ENCODE measurements at regions not wholly inside any gene's neighbourhood (a gene's known extent, or its start where the extent isn't known, plus 50 kb on each side); places are given as distances from the start of the nearest gene placed in this dataset.

GRCh38 chr2:203789618-203790017 lies 78.0 kb upstream of the CTLA4 start:
- peaks cover 12% of the 10 kb centered on the region for H3K4me1 Mint-ChIP-seq (ENCODE audit: low read depth, unreplicated experiment)
- H3K4me3 Mint-ChIP-seq (ENCODE audit: unreplicated experiment) = no peak overlapping the region
- H3K4me3 ChIP-seq (ENCODE audit: insufficient read depth, low read depth, low read length) = no peak overlapping the region
- H3K27ac ChIP-seq (ENCODE audit: low read depth, low read length) = no peak overlapping the region
- no peak overlapping the region for H3K27ac Mint-ChIP-seq (ENCODE audit: unreplicated experiment)
- DNase-seq (ENCODE audit: low read depth) (no peak), FAIRE-seq (no peak)
- no peaks in the 10 kb centered on the region for H4K20me1 ChIP-seq (ENCODE audit: insufficient read depth, low read length)
- no peaks in the 10 kb centered on the region for H3K79me2 ChIP-seq (ENCODE audit: insufficient read depth, low read length)
- peak overlapping the region; percentile 6 for H3K9ac ChIP-seq (ENCODE audit: low read length)
- H3K27me3 ChIP-seq (ENCODE audit: insufficient read depth, low read length) = no peaks in the 10 kb centered on the region
- H3K4me2 ChIP-seq (ENCODE audit: low read length) = no peak overlapping the region
- no peaks in the 10 kb centered on the region for H3K9me3 ChIP-seq (ENCODE audit: insufficient read depth, low read depth, low read length)
- H3K36me3 Mint-ChIP-seq (ENCODE audit: low read depth, unreplicated experiment) = peaks cover 2% of the 10 kb centered on the region
- H3K27me3 Mint-ChIP-seq (ENCODE audit: low read depth, unreplicated experiment) = no peaks in the 10 kb centered on the region
- H3K36me3 ChIP-seq (ENCODE audit: insufficient read depth, low read length) = no peaks in the 10 kb centered on the region
- H3K4me1 ChIP-seq (ENCODE audit: insufficient read depth, low read length) = peaks cover 6% of the 10 kb centered on the region
- H3K9me3 Mint-ChIP-seq (ENCODE audit: unreplicated experiment) = no peaks in the 10 kb centered on the region
- TF ChIP-seq, protein P1, sequence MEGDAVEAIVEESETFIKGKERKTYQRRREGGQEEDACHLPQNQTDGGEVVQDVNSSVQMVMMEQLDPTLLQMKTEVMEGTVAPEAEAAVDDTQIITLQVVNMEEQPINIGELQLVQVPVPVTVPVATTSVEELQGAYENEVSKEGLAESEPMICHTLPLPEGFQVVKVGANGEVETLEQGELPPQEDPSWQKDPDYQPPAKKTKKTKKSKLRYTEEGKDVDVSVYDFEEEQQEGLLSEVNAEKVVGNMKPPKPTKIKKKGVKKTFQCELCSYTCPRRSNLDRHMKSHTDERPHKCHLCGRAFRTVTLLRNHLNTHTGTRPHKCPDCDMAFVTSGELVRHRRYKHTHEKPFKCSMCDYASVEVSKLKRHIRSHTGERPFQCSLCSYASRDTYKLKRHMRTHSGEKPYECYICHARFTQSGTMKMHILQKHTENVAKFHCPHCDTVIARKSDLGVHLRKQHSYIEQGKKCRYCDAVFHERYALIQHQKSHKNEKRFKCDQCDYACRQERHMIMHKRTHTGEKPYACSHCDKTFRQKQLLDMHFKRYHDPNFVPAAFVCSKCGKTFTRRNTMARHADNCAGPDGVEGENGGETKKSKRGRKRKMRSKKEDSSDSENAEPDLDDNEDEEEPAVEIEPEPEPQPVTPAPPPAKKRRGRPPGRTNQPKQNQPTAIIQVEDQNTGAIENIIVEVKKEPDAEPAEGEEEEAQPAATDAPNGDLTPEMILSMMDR (IDR thresholded peaks at IDR 0.05; ENCODE audit: insufficient read depth, low read depth, low read length) = no peak
- TF ChIP-seq EZH2 (IDR thresholded peaks at IDR 0.05; ENCODE audit: insufficient read depth, low read length) = no peak
- no peak overlapping the region for H2AFZ ChIP-seq (ENCODE audit: low read depth, low read length)

DNA sequence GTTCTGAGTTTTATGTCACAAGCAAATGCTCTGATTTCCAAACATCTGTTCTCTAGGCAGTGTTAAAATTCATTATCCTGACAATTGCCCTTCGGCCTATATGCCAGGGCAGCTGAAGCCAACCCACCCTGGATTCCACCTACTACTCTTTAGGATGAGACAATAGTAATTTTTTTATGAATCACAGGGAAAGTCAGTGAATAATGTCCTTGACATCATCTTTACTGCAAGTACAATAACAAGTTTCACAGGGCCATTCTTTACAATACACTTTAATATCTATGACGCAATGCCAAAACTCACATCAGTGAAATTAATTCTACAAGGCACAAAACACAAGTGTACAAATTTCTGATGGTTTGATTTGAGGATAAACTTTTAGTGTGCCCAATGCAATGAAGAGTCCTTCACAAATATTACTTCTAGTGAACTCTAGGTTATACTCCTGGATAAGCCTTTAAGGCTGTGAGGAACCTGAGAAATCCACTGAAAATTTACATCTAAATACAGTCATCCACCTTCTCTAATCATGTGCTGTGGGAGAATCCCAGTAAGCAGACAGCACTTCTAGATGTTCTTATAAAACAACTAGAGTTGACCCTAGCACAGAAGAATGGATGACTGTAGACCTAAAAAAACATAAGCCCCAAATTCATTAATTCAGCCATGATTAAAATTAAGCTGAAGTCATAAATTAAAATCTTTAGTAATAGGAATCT lies 77.3 kb upstream of the CTLA4 start:
- no peaks in the 10 kb centered on the region for H3K9me3 ChIP-seq (ENCODE audit: insufficient read depth, low read depth, low read length)
- H3K4me3 Mint-ChIP-seq (ENCODE audit: unreplicated experiment) = no peak overlapping the region
- H3K9me3 Mint-ChIP-seq (ENCODE audit: unreplicated experiment) = no peaks in the 10 kb centered on the region
- DNase-seq (ENCODE audit: low read depth) (peak; percentile 49), FAIRE-seq (peak; percentile 64)
- no peak overlapping the region for H3K4me3 ChIP-seq (ENCODE audit: insufficient read depth, low read depth, low read length)
- TF ChIP-seq, protein P1 (IDR thresholded peaks at IDR 0.05; ENCODE audit: insufficient read depth, low read depth, low read length) = no peak
- TF ChIP-seq EZH2 (IDR thresholded peaks at IDR 0.05; ENCODE audit: insufficient read depth, low read length) = no peak
- peak overlapping the region; percentile 6 for H3K9ac ChIP-seq (ENCODE audit: low read length)
- peaks cover 12% of the 10 kb centered on the region for H3K4me1 Mint-ChIP-seq (ENCODE audit: low read depth, unreplicated experiment)
- H3K27ac ChIP-seq (ENCODE audit: low read depth, low read length) = no peak overlapping the region
- no peaks in the 10 kb centered on the region for H3K27me3 ChIP-seq (ENCODE audit: insufficient read depth, low read length)
- no peak overlapping the region for H2AFZ ChIP-seq (ENCODE audit: low read depth, low read length)
- no peak overlapping the region for H3K4me2 ChIP-seq (ENCODE audit: low read length)
- peaks cover 2% of the 10 kb centered on the region for H3K36me3 Mint-ChIP-seq (ENCODE audit: low read depth, unreplicated experiment)
- no peaks in the 10 kb centered on the region for H3K79me2 ChIP-seq (ENCODE audit: insufficient read depth, low read length)
- H3K36me3 ChIP-seq (ENCODE audit: insufficient read depth, low read length) = no peaks in the 10 kb centered on the region
- H4K20me1 ChIP-seq (ENCODE audit: insufficient read depth, low read length) = no peaks in the 10 kb centered on the region
- H3K4me1 ChIP-seq (ENCODE audit: insufficient read depth, low read length) = peaks cover 6% of the 10 kb centered on the region
- H3K27ac Mint-ChIP-seq (ENCODE audit: unreplicated experiment) = no peak overlapping the region
- no peaks in the 10 kb centered on the region for H3K27me3 Mint-ChIP-seq (ENCODE audit: low read depth, unreplicated experiment)

Data from astrocyte (in vitro differentiated cells and primary cell).